ENCODE measurements at regions not wholly inside any gene's neighbourhood (a gene's known extent, or its start where the extent isn't known, plus 50 kb on each side); places are given as distances from the start of the nearest gene placed in this dataset.

DNA sequence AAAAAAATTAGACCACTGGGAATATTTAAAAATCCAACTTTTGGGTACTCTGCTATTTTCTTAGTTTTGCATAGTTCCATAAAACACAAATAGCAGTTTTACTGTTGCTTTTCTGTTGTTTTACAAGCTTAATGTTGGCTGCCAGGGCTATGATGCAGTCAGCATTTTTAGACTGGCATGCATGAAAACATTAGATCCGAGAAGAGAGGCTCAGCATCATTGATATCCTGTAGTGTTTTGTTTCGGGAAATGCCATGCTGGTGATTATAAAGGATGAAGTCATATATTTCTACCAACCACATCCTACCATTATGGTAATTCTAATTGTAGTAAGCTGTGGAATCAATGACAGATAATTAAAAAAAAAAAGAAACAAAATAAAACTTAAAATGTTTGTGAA is 104.6 kb downstream of the MBL2 start:
- Histone ChIP-seq H3K36me3 (ENCODE audit: control insufficient read depth, insufficient read depth, low read length) (no peaks in the 10 kb centered on the region), H3K27me3 (ENCODE audit: control insufficient read depth, insufficient read depth, low read length) (no peaks in the 10 kb centered on the region), H3K4me3 (ENCODE audit: low read depth, low read length) (no peak overlapping the region)
- TF ChIP-seq, protein P1, sequence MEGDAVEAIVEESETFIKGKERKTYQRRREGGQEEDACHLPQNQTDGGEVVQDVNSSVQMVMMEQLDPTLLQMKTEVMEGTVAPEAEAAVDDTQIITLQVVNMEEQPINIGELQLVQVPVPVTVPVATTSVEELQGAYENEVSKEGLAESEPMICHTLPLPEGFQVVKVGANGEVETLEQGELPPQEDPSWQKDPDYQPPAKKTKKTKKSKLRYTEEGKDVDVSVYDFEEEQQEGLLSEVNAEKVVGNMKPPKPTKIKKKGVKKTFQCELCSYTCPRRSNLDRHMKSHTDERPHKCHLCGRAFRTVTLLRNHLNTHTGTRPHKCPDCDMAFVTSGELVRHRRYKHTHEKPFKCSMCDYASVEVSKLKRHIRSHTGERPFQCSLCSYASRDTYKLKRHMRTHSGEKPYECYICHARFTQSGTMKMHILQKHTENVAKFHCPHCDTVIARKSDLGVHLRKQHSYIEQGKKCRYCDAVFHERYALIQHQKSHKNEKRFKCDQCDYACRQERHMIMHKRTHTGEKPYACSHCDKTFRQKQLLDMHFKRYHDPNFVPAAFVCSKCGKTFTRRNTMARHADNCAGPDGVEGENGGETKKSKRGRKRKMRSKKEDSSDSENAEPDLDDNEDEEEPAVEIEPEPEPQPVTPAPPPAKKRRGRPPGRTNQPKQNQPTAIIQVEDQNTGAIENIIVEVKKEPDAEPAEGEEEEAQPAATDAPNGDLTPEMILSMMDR (IDR thresholded peaks at IDR 0.05; ENCODE audit: insufficient read depth, low read length, severe bottlenecking), result no peak
- peak; percentile 16 for DNase-seq (ENCODE audit: low read depth)
- FAIRE-seq, result no peak

DNA sequence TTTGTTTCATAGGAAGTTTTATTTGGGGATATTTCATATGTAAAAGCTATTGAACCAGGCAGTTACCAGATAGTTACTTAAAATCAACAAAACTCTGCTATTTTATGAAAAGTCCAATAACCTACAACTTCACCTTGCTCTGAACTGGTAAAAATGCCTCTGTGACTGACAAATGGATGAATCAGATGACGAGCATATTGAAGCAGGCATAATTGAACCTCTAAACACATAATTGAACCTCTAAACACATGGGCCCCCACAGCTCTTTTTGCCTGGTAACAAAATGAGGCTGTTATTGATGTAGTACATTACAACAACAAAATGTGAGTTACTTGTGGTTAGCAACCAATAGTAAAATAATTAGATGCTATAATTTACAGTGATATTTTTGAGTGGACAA is 99.7 kb downstream of the MBL2 start:
- DNase-seq (ENCODE audit: low read depth), result no peak
- no peak for FAIRE-seq
- TF ChIP-seq, protein P1 (IDR thresholded peaks at IDR 0.05; ENCODE audit: insufficient read depth, low read length, severe bottlenecking), result no peak
- no peaks in the 10 kb centered on the region for H3K36me3 ChIP-seq (ENCODE audit: control insufficient read depth, insufficient read depth, low read length)
- H3K4me3 ChIP-seq (ENCODE audit: low read depth, low read length), result no peak overlapping the region
- H3K27me3 ChIP-seq (ENCODE audit: control insufficient read depth, insufficient read depth, low read length), result no peaks in the 10 kb centered on the region

DNA sequence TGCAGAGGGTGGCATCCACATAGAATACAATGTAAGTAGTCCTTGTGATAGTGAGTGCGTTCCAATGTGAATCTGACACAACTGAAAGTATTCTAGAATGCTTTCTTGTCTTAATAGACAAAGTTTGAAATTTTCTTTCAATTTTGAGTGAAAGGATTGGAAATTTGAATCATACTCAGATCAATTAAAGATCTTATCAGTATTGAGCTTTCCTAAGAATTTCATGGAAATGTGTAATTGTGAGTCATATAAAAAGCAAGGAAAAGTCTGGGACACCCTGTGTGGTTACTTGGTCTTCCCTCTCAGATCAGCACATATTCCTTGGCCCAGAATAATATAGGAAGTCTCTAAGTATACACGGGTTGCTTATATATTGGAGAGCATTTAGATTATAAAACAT is 99.1 kb downstream of the MBL2 start:
- Histone ChIP-seq H3K4me3 (ENCODE audit: low read depth, low read length) (no peak overlapping the region), H3K36me3 (ENCODE audit: control insufficient read depth, insufficient read depth, low read length) (no peaks in the 10 kb centered on the region), H3K27me3 (ENCODE audit: control insufficient read depth, insufficient read depth, low read length) (no peaks in the 10 kb centered on the region)
- FAIRE-seq (no peak), DNase-seq (ENCODE audit: low read depth) (no peak)
- TF ChIP-seq, protein P1 (IDR thresholded peaks at IDR 0.05; ENCODE audit: insufficient read depth, low read length, severe bottlenecking), result no peak

DNA sequence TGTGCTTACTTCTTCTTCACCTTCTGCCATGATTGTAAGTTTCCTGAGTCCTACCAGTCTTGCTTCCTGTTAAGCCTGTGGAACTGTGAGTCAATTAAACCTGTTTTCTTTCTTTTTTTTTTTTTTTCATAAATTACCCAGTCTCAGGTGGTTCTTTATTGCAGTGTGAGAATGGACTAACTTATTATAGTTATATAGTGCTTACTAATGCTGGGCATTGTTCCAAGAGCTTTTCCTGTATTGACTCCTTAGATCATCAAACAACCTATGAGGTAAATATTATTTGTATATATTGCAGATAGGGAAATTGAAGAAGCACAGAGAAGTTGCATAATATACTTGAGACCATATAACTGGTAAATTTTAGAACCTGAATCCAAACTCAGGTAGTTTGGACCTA is 98.1 kb downstream of the MBL2 start:
- Histone ChIP-seq H3K27me3 (ENCODE audit: control insufficient read depth, insufficient read depth, low read length) (no peaks in the 10 kb centered on the region), H3K4me3 (ENCODE audit: low read depth, low read length) (no peak overlapping the region), H3K36me3 (ENCODE audit: control insufficient read depth, insufficient read depth, low read length) (no peaks in the 10 kb centered on the region)
- peak; percentile 74 for DNase-seq (ENCODE audit: low read depth)
- no peak for FAIRE-seq
- TF ChIP-seq, protein P1 (IDR thresholded peaks at IDR 0.05; ENCODE audit: insufficient read depth, low read length, severe bottlenecking), result no peak

DNA sequence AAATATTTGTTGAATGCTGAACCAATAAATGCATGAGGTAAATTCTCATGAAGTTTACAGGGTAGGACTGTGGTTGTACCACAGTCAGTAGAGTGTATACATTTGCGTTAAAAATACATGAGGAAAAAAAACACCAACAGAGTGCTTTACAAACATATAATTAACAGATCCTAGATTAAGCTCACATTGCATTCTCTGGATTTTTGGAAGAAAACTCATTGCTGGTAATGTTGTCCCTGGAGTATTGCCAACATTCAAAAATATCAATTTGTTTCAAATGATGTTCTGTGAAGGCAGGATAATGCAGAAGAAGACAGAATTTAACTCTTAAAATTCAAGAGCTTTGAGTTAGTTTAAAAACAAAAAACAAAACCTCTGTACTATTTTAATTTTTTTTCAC is 95.5 kb downstream of the MBL2 start:
- no peak overlapping the region for H3K4me3 ChIP-seq (ENCODE audit: low read depth, low read length)
- H3K27me3 ChIP-seq (ENCODE audit: control insufficient read depth, insufficient read depth, low read length), result no peaks in the 10 kb centered on the region
- no peaks in the 10 kb centered on the region for H3K36me3 ChIP-seq (ENCODE audit: control insufficient read depth, insufficient read depth, low read length)
- FAIRE-seq (no peak), DNase-seq (ENCODE audit: low read depth) (no peak)
- TF ChIP-seq, protein P1 (IDR thresholded peaks at IDR 0.05; ENCODE audit: insufficient read depth, low read length, severe bottlenecking), result no peak

DNA sequence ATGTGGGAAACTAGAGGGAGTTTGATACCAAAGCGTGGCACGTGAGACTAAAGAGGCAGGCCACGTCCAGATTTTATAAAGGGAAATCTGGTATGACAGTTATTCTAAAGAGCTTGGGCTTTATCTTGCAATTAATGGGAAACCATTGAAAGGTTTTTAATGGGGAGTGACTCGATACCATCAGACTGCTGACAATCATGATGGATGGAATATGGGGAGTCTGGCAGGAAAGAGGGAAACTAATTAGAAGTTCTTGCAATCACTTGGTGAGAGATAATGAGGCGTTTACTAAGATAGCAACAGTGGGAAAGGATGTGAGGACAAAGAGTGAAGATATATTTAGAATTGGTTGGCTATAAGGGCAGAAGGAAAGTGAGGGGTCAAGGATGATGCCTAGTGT is 94.0 kb downstream of the MBL2 start:
- Histone ChIP-seq H3K4me3 (ENCODE audit: low read depth, low read length) (no peak overlapping the region), H3K27me3 (ENCODE audit: control insufficient read depth, insufficient read depth, low read length) (no peaks in the 10 kb centered on the region), H3K36me3 (ENCODE audit: control insufficient read depth, insufficient read depth, low read length) (no peaks in the 10 kb centered on the region)
- FAIRE-seq (no peak), DNase-seq (ENCODE audit: low read depth) (no peak)
- TF ChIP-seq, protein P1 (IDR thresholded peaks at IDR 0.05; ENCODE audit: insufficient read depth, low read length, severe bottlenecking), result no peak

Data from bronchial epithelial cell (primary cell).